ENCODE measurements at regions not wholly inside any gene's neighbourhood (a gene's known extent, or its start where the extent isn't known, plus 50 kb on each side); places are given as distances from the start of the nearest gene placed in this dataset.

GRCh38 chr6:2403546-2403945, 158.1 kb upstream of the GMDS start:
- no peak overlapping the region for H3K27ac ChIP-seq (ENCODE audit: low read depth, low read length)
- H3K9ac ChIP-seq (ENCODE audit: low read depth in 1 of 3, low read length in 3 of 3) = no peak overlapping the region
- H3K36me3 ChIP-seq (ENCODE audit: control insufficient read depth in 3 of 3, insufficient read depth in 3 of 3, low read length in 3 of 3) = peaks cover 0 to 4% (median 4%) of the 10 kb centered on the region in 3 donors
- H3K27me3 ChIP-seq (ENCODE audit: control insufficient read depth in 3 of 3, insufficient read depth in 3 of 3, low read length in 3 of 3) = no peaks in the 10 kb centered on the region
- no peaks in the 10 kb centered on the region for H3K4me1 ChIP-seq (ENCODE audit: control insufficient read depth in 3 of 3, insufficient read depth in 3 of 3, low read length in 3 of 3)
- no peak overlapping the region for H3K4me3 ChIP-seq (ENCODE audit: low read length in 3 of 3)
- H3K9me3 ChIP-seq (ENCODE audit: control insufficient read depth in 3 of 3, low read length in 3 of 3) = no peaks in the 10 kb centered on the region

GRCh38 chr6:2396846-2397630, 151.6 kb upstream of the GMDS start:
- Histone ChIP-seq H3K27me3 (ENCODE audit: control insufficient read depth in 3 of 3, insufficient read depth in 3 of 3, low read length in 3 of 3) (no peaks in the 10 kb centered on the region), H3K9me3 (ENCODE audit: control insufficient read depth in 3 of 3, low read length in 3 of 3) (no peaks in the 10 kb centered on the region), H3K4me1 (ENCODE audit: control insufficient read depth in 3 of 3, insufficient read depth in 3 of 3, low read length in 3 of 3) (peaks cover 0 to 2% (median 0%) of the 10 kb centered on the region in 3 donors), H3K4me3 (ENCODE audit: low read length in 3 of 3) (no peak overlapping the region), H3K27ac (ENCODE audit: low read depth, low read length) (no peak overlapping the region), H3K36me3 (ENCODE audit: control insufficient read depth in 3 of 3, insufficient read depth in 3 of 3, low read length in 3 of 3) (peaks cover 0 to 2% (median 2%) of the 10 kb centered on the region in 3 donors), H3K9ac (ENCODE audit: low read depth in 1 of 3, low read length in 3 of 3) (no peak overlapping the region)

- H3K36me3 ChIP-seq (ENCODE audit: control insufficient read depth in 3 of 3, insufficient read depth in 3 of 3, low read length in 3 of 3) = peaks cover 0 to 2% (median 2%) of the 10 kb centered on the region in 3 donors
- H3K9me3 ChIP-seq (ENCODE audit: control insufficient read depth in 3 of 3, low read length in 3 of 3) = no peaks in the 10 kb centered on the region
- no peaks in the 10 kb centered on the region for H3K27me3 ChIP-seq (ENCODE audit: control insufficient read depth in 3 of 3, insufficient read depth in 3 of 3, low read length in 3 of 3)
- H3K4me3 ChIP-seq (ENCODE audit: low read length in 3 of 3) = no peak overlapping the region
- H3K9ac ChIP-seq (ENCODE audit: low read depth in 1 of 3, low read length in 3 of 3) = no peak overlapping the region
- peaks cover 0 to 2% (median 0%) of the 10 kb centered on the region in 3 donors for H3K4me1 ChIP-seq (ENCODE audit: control insufficient read depth in 3 of 3, insufficient read depth in 3 of 3, low read length in 3 of 3)
- no peak overlapping the region for H3K27ac ChIP-seq (ENCODE audit: low read depth, low read length)
Observed at GRCh38 chr6:2396042-2396657, 150.7 kb upstream of the GMDS start.

- no peak overlapping the region for H3K4me3 ChIP-seq (ENCODE audit: low read length in 3 of 3)
- H3K27ac ChIP-seq (ENCODE audit: low read depth, low read length) = no peak overlapping the region
- H3K9ac ChIP-seq (ENCODE audit: low read depth in 1 of 3, low read length in 3 of 3) = no peak overlapping the region
- no peaks in the 10 kb centered on the region for H3K27me3 ChIP-seq (ENCODE audit: control insufficient read depth in 3 of 3, insufficient read depth in 3 of 3, low read length in 3 of 3)
- peaks cover 0 to 2% (median 0%) of the 10 kb centered on the region in 3 donors for H3K9me3 ChIP-seq (ENCODE audit: control insufficient read depth in 3 of 3, low read length in 3 of 3)
- no peaks in the 10 kb centered on the region for H3K4me1 ChIP-seq (ENCODE audit: control insufficient read depth in 3 of 3, insufficient read depth in 3 of 3, low read length in 3 of 3)
- H3K36me3 ChIP-seq (ENCODE audit: control insufficient read depth in 3 of 3, insufficient read depth in 3 of 3, low read length in 3 of 3) = peaks cover 0 to 2% (median 0%) of the 10 kb centered on the region in 3 donors
Observed at GRCh38 chr6:2388554-2389324, 143.3 kb upstream of the GMDS start.

- H3K36me3 ChIP-seq (ENCODE audit: control insufficient read depth in 3 of 3, insufficient read depth in 3 of 3, low read length in 3 of 3) = peaks cover 0 to 2% (median 0%) of the 10 kb centered on the region in 3 donors
- H3K4me1 ChIP-seq (ENCODE audit: control insufficient read depth in 3 of 3, insufficient read depth in 3 of 3, low read length in 3 of 3) = peaks cover 0 to 3% (median 0%) of the 10 kb centered on the region in 3 donors
- H3K9ac ChIP-seq (ENCODE audit: low read depth in 1 of 3, low read length in 3 of 3) = no peak overlapping the region
- H3K27me3 ChIP-seq (ENCODE audit: control insufficient read depth in 3 of 3, insufficient read depth in 3 of 3, low read length in 3 of 3) = no peaks in the 10 kb centered on the region
- no peak overlapping the region for H3K4me3 ChIP-seq (ENCODE audit: low read length in 3 of 3)
- peaks cover 0 to 2% (median 0%) of the 10 kb centered on the region in 3 donors for H3K9me3 ChIP-seq (ENCODE audit: control insufficient read depth in 3 of 3, low read length in 3 of 3)
- no peak overlapping the region for H3K27ac ChIP-seq (ENCODE audit: low read depth, low read length)
Observed at GRCh38 chr6:2387445-2387844, 142.0 kb upstream of the GMDS start.

- H3K27me3 ChIP-seq (ENCODE audit: control insufficient read depth in 3 of 3, insufficient read depth in 3 of 3, low read length in 3 of 3) = no peaks in the 10 kb centered on the region
- peaks cover 0 to 2% (median 0%) of the 10 kb centered on the region in 3 donors for H3K36me3 ChIP-seq (ENCODE audit: control insufficient read depth in 3 of 3, insufficient read depth in 3 of 3, low read length in 3 of 3)
- H3K4me3 ChIP-seq (ENCODE audit: low read length in 3 of 3) = no peak overlapping the region
- peaks cover 0 to 2% (median 0%) of the 10 kb centered on the region in 3 donors for H3K9me3 ChIP-seq (ENCODE audit: control insufficient read depth in 3 of 3, low read length in 3 of 3)
- peaks cover 0 to 8% (median 0%) of the 10 kb centered on the region in 3 donors for H3K4me1 ChIP-seq (ENCODE audit: control insufficient read depth in 3 of 3, insufficient read depth in 3 of 3, low read length in 3 of 3)
- no peak overlapping the region for H3K9ac ChIP-seq (ENCODE audit: low read depth in 1 of 3, low read length in 3 of 3)
- no peak overlapping the region for H3K27ac ChIP-seq (ENCODE audit: low read depth, low read length)
Observed at GRCh38 chr6:2385471-2385983, 140.1 kb upstream of the GMDS start.

GRCh38 chr6:2384528-2384927, 139.1 kb upstream of the GMDS start:
- Histone ChIP-seq H3K36me3 (ENCODE audit: control insufficient read depth in 3 of 3, insufficient read depth in 3 of 3, low read length in 3 of 3) (peaks cover 0 to 2% (median 0%) of the 10 kb centered on the region in 3 donors), H3K9ac (ENCODE audit: low read depth in 1 of 3, low read length in 3 of 3) (no peak overlapping the region), H3K27me3 (ENCODE audit: control insufficient read depth in 3 of 3, insufficient read depth in 3 of 3, low read length in 3 of 3) (no peaks in the 10 kb centered on the region), H3K4me3 (ENCODE audit: low read length in 3 of 3) (no peak overlapping the region), H3K9me3 (ENCODE audit: control insufficient read depth in 3 of 3, low read length in 3 of 3) (peaks cover 0 to 2% (median 0%) of the 10 kb centered on the region in 3 donors), H3K4me1 (ENCODE audit: control insufficient read depth in 3 of 3, insufficient read depth in 3 of 3, low read length in 3 of 3) (peaks cover 0 to 8% (median 0%) of the 10 kb centered on the region in 3 donors), H3K27ac (ENCODE audit: low read depth, low read length) (no peak overlapping the region)

- peaks cover 0 to 8% (median 0%) of the 10 kb centered on the region in 3 donors for H3K4me1 ChIP-seq (ENCODE audit: control insufficient read depth in 3 of 3, insufficient read depth in 3 of 3, low read length in 3 of 3)
- H3K4me3 ChIP-seq (ENCODE audit: low read length in 3 of 3) = peak overlapping the region in 1 of 3 donors; percentile 5
- H3K27me3 ChIP-seq (ENCODE audit: control insufficient read depth in 3 of 3, insufficient read depth in 3 of 3, low read length in 3 of 3) = no peaks in the 10 kb centered on the region
Observed at GRCh38 chr6:2381872-2382661, 136.7 kb upstream of the GMDS start.

More at GRCh38 chr6:2381872-2382661, 136.7 kb upstream of the GMDS start:
- H3K9ac ChIP-seq (ENCODE audit: low read depth in 1 of 3, low read length in 3 of 3) = no peak overlapping the region
- H3K9me3 ChIP-seq (ENCODE audit: control insufficient read depth in 3 of 3, low read length in 3 of 3) = peaks cover 0 to 2% (median 0%) of the 10 kb centered on the region in 3 donors
- H3K27ac ChIP-seq (ENCODE audit: low read depth, low read length) = no peak overlapping the region
- peaks cover 0 to 2% (median 0%) of the 10 kb centered on the region in 3 donors for H3K36me3 ChIP-seq (ENCODE audit: control insufficient read depth in 3 of 3, insufficient read depth in 3 of 3, low read length in 3 of 3)

All from skeletal muscle tissue (tissue), 3 donors.